LNCAP (cell line): ENCODE measurements at regions not wholly inside any gene's neighbourhood (a gene's known extent, or its start where the extent isn't known, plus 50 kb on each side); places are given as distances from the start of the nearest gene placed in this dataset.

Source experiments
- CTCF ChIP-seq: fragments of 450-650 bp; IDR thresholded peaks from 2 replicates; pipeline ENCODE4 v1.5.1; 2017; ENCODE audit warnings: mild to moderate bottlenecking

GRCh38 chr14:76577837-76578236 is 183.4 kb upstream of the VASH1 start:
- no peak for TF ChIP-seq CTCF

- TF ChIP-seq CTCF = no peak
Measured at GRCh38 chr14:76580399-76580798, 180.9 kb upstream of the VASH1 start.

GRCh38 chr14:76580967-76581366 is 180.3 kb upstream of the VASH1 start:
- TF ChIP-seq CTCF = no peak

- TF ChIP-seq CTCF = no peak
Measured at GRCh38 chr14:76581592-76581991, 179.7 kb upstream of the VASH1 start.

GRCh38 chr14:76582447-76582846 is 178.8 kb upstream of the VASH1 start:
- TF ChIP-seq CTCF = no peak

GRCh38 chr14:76583174-76583573 is 178.1 kb upstream of the VASH1 start:
- TF ChIP-seq CTCF = no peak

GRCh38 chr14:76583805-76584204 is 177.5 kb upstream of the VASH1 start:
- TF ChIP-seq CTCF = no peak

- TF ChIP-seq CTCF = no peak
Measured at GRCh38 chr14:76584271-76584702, 177.0 kb upstream of the VASH1 start.
